NCI-H2171 treated with DMSO at 0.1 percent for 48 hours (cell line): ENCODE measurements at regions not wholly inside any gene's neighbourhood (a gene's known extent, or its start where the extent isn't known, plus 50 kb on each side); places are given as distances from the start of the nearest gene placed in this dataset.
"Not testable (repeated sequence)": the region's sequence is repeated elsewhere in the genome, so short reads cannot be mapped to it uniquely, and the experiment has no call there.

ENCODE experiments used
- DNase-seq: peaks from one replicate; lab custom pipeline; 2025; lab: John Stamatoyannopoulos, UW

- no peak for DNase-seq
These were observed 366.6 kb downstream of the EMP1 start for GRCh38 chr12:13562915-13563742.

- no peak for DNase-seq
These were observed 365.4 kb downstream of the EMP1 start for GRCh38 chr12:13561923-13562322.

- DNase-seq = no peak
These were observed 362.9 kb downstream of the EMP1 start for GRCh38 chr12:13559318-13559978.

- no peak for DNase-seq
These were observed 356.3 kb downstream of the EMP1 start for GRCh38 chr12:13552830-13553229.

- DNase-seq = no peak
These were observed 350.8 kb downstream of the EMP1 start for GRCh38 chr12:13547283-13547682.

- no peak for DNase-seq
These were observed 349.7 kb downstream of the EMP1 start for GRCh38 chr12:13546231-13546630.

GRCh38 chr12:13539051-13539450 lies 342.5 kb downstream of the EMP1 start:
- DNase-seq = no peak

- no peak for DNase-seq
These were observed 341.6 kb downstream of the EMP1 start for GRCh38 chr12:13538136-13538535.

GRCh38 chr12:13537623-13538022 lies 341.1 kb downstream of the EMP1 start:
- no peak for DNase-seq

- no peak for DNase-seq
These were observed 339.8 kb downstream of the EMP1 start for GRCh38 chr12:13536219-13536910.

GRCh38 chr12:13534645-13535398 lies 338.3 kb downstream of the EMP1 start:
- DNase-seq = peak; percentile 0

- DNase-seq = no peak
These were observed 337.7 kb downstream of the EMP1 start for GRCh38 chr12:13534242-13534641.

GRCh38 chr12:13530966-13531365 lies 334.4 kb downstream of the EMP1 start:
- DNase-seq = no peak

GRCh38 chr12:13526185-13526921 lies 329.8 kb downstream of the EMP1 start:
- not testable (repeated sequence) for DNase-seq

GRCh38 chr12:13523536-13524307 lies 327.2 kb downstream of the EMP1 start:
- DNase-seq = no peak

- DNase-seq = not testable (repeated sequence)
These were observed 321.5 kb downstream of the EMP1 start for GRCh38 chr12:13518034-13518433.

- no peak for DNase-seq
These were observed 313.2 kb downstream of the EMP1 start for GRCh38 chr12:13509740-13510139.

GRCh38 chr12:13505636-13506035 lies 309.1 kb downstream of the EMP1 start:
- no peak for DNase-seq

GRCh38 chr12:13505224-13505623 lies 308.7 kb downstream of the EMP1 start:
- no peak for DNase-seq

- DNase-seq = no peak
These were observed 308.2 kb downstream of the EMP1 start for GRCh38 chr12:13504736-13505135.

- no peak for DNase-seq
These were observed 307.5 kb downstream of the EMP1 start for GRCh38 chr12:13504074-13504473.
